PC-3 (cell line): ENCODE measurements at regions not wholly inside any gene's neighbourhood (a gene's known extent, or its start where the extent isn't known, plus 50 kb on each side); places are given as distances from the start of the nearest gene placed in this dataset.

Source experiments
- ATAC-seq: fragments of 200-7000 bp; cut with Tn5 transposase; 2 replicates; pipeline ENCODE4 v1.9.1; 2020; ENCODE audit warnings: mild to moderate bottlenecking, moderate library complexity
- BruUV-seq: library from RNA; stranded (reverse); fragments of 400-500 nt; replicated peaks from 2 replicates; lab custom pipeline; 2021; lab: Mats Ljungman, UMichigan
- CTCF ChIA-PET: fragments of 300-600 bp; sonication (Branson Sonifier 250); formaldehyde crosslinking; loops from one replicate; lab custom pipeline; 2022; ENCODE audit warnings: antibody characterized with exemption; lab: Charles Lee
- POLR2A ChIA-PET: fragments of 300-600 bp; sonication (Branson Sonifier 250); formaldehyde crosslinking; loops from one replicate; lab custom pipeline; 2022; ENCODE audit warnings: antibody characterized with exemption; ENCODE audit not compliant: unreplicated experiment; lab: Charles Lee
- DNase-seq: peaks from one replicate; pipeline ENCODE4 v3.0.0-alpha.2; 2015
- H2AFZ ChIP-seq: fragments of 300-600 bp; sonication (generic); 2 replicates; pipeline ENCODE4 v1.6.0; 2016; ENCODE audit warnings: antibody characterized with exemption, low read length
- H3F3A ChIP-seq: fragments of 300-600 bp; sonication (generic); one replicate; pipeline ENCODE4 v1.6.0; 2017; ENCODE audit warnings: antibody characterized with exemption, low read length, control low read depth, mild to moderate bottlenecking; ENCODE audit not compliant: unreplicated experiment
- H3K27ac ChIP-seq: fragments of 300-600 bp; sonication (generic); 2 replicates; pipeline ENCODE4 v1.5.1; 2016; ENCODE audit warnings: mild to moderate bottlenecking, low read length
- H3K27me3 ChIP-seq: fragments of 300-600 bp; sonication (generic); 2 replicates; pipeline ENCODE4 v1.6.1; 2016; ENCODE audit warnings: low read length, mixed read lengths
- H3K36me3 ChIP-seq: fragments of 300-600 bp; sonication (generic); 2 replicates; pipeline ENCODE4 v1.6.1; 2016; ENCODE audit warnings: low read depth, mixed run types, low read length, mixed read lengths
- H3K4me1 ChIP-seq: fragments of 300-600 bp; sonication (generic); 2 replicates; pipeline ENCODE4 v1.5.1; 2016; ENCODE audit warnings: low read length; ENCODE audit not compliant: insufficient read depth
- H3K4me2 ChIP-seq: fragments of 300-600 bp; sonication (generic); 2 replicates; pipeline ENCODE4 v1.6.0; 2016; ENCODE audit warnings: low read length
- H3K4me3 ChIP-seq: fragments of 300-600 bp; sonication (generic); 2 replicates; pipeline ENCODE4 v1.5.1; 2016; ENCODE audit warnings: mild to moderate bottlenecking, low read length, mixed read lengths
- H3K79me2 ChIP-seq: fragments of 300-600 bp; sonication (generic); 2 replicates; pipeline ENCODE4 v1.6.1; 2017; ENCODE audit warnings: low read length, mixed read lengths
- H3K9ac ChIP-seq: fragments of 300-600 bp; sonication (generic); 2 replicates; pipeline ENCODE4 v1.6.0; 2016; ENCODE audit warnings: mild to moderate bottlenecking, low read length
- H3K9me2 ChIP-seq: fragments of 300-600 bp; sonication (generic); replicated peaks from 2 replicates; pipeline ENCODE4 v1.6.1; 2016; ENCODE audit warnings: mixed run types, low read length, mixed read lengths
- H3K9me3 ChIP-seq: fragments of 300-600 bp; sonication (generic); 2 replicates; pipeline ENCODE4 v1.6.1; 2016; ENCODE audit warnings: low read length, mixed read lengths
- H4K20me1 ChIP-seq: fragments of 300-600 bp; sonication (generic); 2 replicates; pipeline ENCODE4 v1.6.1; 2016; ENCODE audit warnings: low read length, mixed read lengths
- CTCF ChIP-seq: fragments of 300-600 bp; sonication (generic); conservative IDR thresholded peaks from 2 replicates; pipeline ENCODE4 v1.5.1; 2017; ENCODE audit warnings: antibody characterized with exemption, low read depth, mild to moderate bottlenecking, low read length
- EZH2 ChIP-seq: fragments of 300-600 bp; sonication (generic); IDR thresholded peaks from one replicate; pipeline ENCODE4 v1.6.1; 2017; ENCODE audit warnings: antibody characterized with exemption, mild to moderate bottlenecking, low read length; ENCODE audit not compliant: unreplicated experiment
- EZH2phosphoT487 ChIP-seq: fragments of 300-600 bp; sonication (generic); IDR thresholded peaks from 2 replicates; pipeline ENCODE4 v1.6.1; 2018; ENCODE audit warnings: mild to moderate bottlenecking, antibody characterized with exemption, low read length, borderline replicate concordance
- intact Hi-C: fragments of 100-400 bp; cut with micrococcal nuclease; formaldehyde crosslinking; loops from 2 replicates; pipeline ENCODE4 v1.9.0; 2023

- intact Hi-C loops: no loop called here
- Histone ChIP-seq H3K4me2 (no peak overlapping the region), H3K4me1 (no peaks in the 10 kb centered on the region), H3K27me3 (peaks cover 78% of the 10 kb centered on the region), H3K9ac (no peak overlapping the region), H3K4me3 (no peak overlapping the region), H2AFZ (no peak overlapping the region), H4K20me1 (no peaks in the 10 kb centered on the region), H3K9me3 (no peaks in the 10 kb centered on the region), H3K79me2 (no peaks in the 10 kb centered on the region), H3K36me3 (no peaks in the 10 kb centered on the region), H3K9me2 (no peaks in the 10 kb centered on the region), H3F3A (no peaks in the 10 kb centered on the region), H3K27ac (no peak overlapping the region)
- DNase-seq: no peak
- ATAC-seq: no peak
- no peak for TF ChIP-seq CTCF
- TF ChIP-seq EZH2phosphoT487: no peak
- no peak for TF ChIP-seq EZH2
- BruUV-seq: no TSS peak
- ChIA-PET CTCF (no interaction called here), POLR2A (no interaction called here)
These were observed 197.9 kb upstream of the FOXQ1 start for GRCh38 chr6:1113916-1114540.

DNA sequence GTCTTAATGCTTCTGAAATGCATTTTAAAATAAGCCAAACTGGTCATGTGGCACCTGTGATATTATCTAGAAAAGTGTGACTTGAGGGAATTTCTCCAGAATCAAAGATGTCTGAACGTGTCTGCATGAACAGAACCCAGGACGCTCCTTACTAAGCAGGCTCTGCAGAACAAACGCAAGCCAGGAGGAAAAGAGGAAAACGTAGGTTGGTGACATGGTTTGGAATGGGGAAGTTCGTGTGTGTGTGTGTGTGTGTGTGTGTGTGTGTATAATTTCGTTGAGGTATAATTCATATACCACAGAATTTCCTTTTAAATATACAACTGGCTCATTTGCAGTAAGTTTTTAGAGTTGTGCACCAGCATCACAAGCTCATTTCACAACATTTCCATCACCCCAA, 200.5 kb upstream of the FOXQ1 start:
- H4K20me1 ChIP-seq: no peaks in the 10 kb centered on the region
- no peak overlapping the region for H2AFZ ChIP-seq
- CTCF ChIA-PET: no interaction called here
- no TSS peak for BruUV-seq
- DNase-seq (no peak), ATAC-seq (no peak)
- no peaks in the 10 kb centered on the region for H3K9me2 ChIP-seq
- H3K27ac ChIP-seq: no peak overlapping the region
- H3K9me3 ChIP-seq: no peaks in the 10 kb centered on the region
- H3K9ac ChIP-seq: no peak overlapping the region
- no peaks in the 10 kb centered on the region for H3F3A ChIP-seq
- no peaks in the 10 kb centered on the region for H3K36me3 ChIP-seq
- POLR2A ChIA-PET: interaction anchor here (0.7 kb wide), 1 partner anchor 649 kb away, joined by 12 read pairs; no protein-coding TSS in a partner anchor
- TF ChIP-seq CTCF: no peak
- no peak for TF ChIP-seq EZH2
- no peak for TF ChIP-seq EZH2phosphoT487
- no peaks in the 10 kb centered on the region for H3K79me2 ChIP-seq
- H3K4me1 ChIP-seq: no peaks in the 10 kb centered on the region
- H3K27me3 ChIP-seq: peaks cover 73% of the 10 kb centered on the region
- intact Hi-C loops: no loop called here
- H3K4me2 ChIP-seq: peak overlapping the region; percentile 36; the same call in 1 of the 2 replicates
- no peak overlapping the region for H3K4me3 ChIP-seq

- peak overlapping the region; percentile 36 for H3K4me2 ChIP-seq
- no peak overlapping the region for H3K27ac ChIP-seq
- H3K4me3 ChIP-seq: no peak overlapping the region
- BruUV-seq: no TSS peak
- intact Hi-C loops: loop anchor here (1.0 kb wide), 1 partner anchor 224 kb away; no protein-coding TSS in a partner anchor
- ATAC-seq: no peak
- H2AFZ ChIP-seq: peak overlapping the region; percentile 25; the same call in 1 of the 2 replicates
- no peaks in the 10 kb centered on the region for H3K9me3 ChIP-seq
- no peaks in the 10 kb centered on the region for H3K4me1 ChIP-seq
- no peaks in the 10 kb centered on the region for H4K20me1 ChIP-seq
- H3K36me3 ChIP-seq: no peaks in the 10 kb centered on the region
- no peak for TF ChIP-seq EZH2phosphoT487
- TF ChIP-seq CTCF: no peak
- no peak for TF ChIP-seq EZH2
- no peak overlapping the region for H3K9ac ChIP-seq
- H3K9me2 ChIP-seq: no peaks in the 10 kb centered on the region
- DNase-seq: peak; percentile 27
- no peaks in the 10 kb centered on the region for H3K79me2 ChIP-seq
- POLR2A ChIA-PET: no interaction called here
- peaks cover 72% of the 10 kb centered on the region for H3K27me3 ChIP-seq
- no peaks in the 10 kb centered on the region for H3F3A ChIP-seq
- CTCF ChIA-PET: no interaction called here
These were observed 201.0 kb upstream of the FOXQ1 start for GRCh38 chr6:1110941-1111349.
